Hepatocyte (in vitro differentiated cells): ENCODE measurements at regions not wholly inside any gene's neighbourhood (a gene's known extent, or its start where the extent isn't known, plus 50 kb on each side); places are given as distances from the start of the nearest gene placed in this dataset.

Experiments
- DNase-seq: peaks from one replicate; pipeline ENCODE4 v3.0.0-alpha.2; 2016; ENCODE audit warnings: low spot score
- H2AFZ ChIP-seq: fragments of 200-600 bp; sonication (generic); 2 replicates; pipeline ENCODE4 v1.6.0; 2016; ENCODE audit warnings: antibody characterized with exemption, mild to moderate bottlenecking
- H3K27ac ChIP-seq: fragments of 200-600 bp; sonication (generic); 2 replicates; pipeline ENCODE4 v1.5.1; 2016; ENCODE audit warnings: mild to moderate bottlenecking
- H3K27me3 ChIP-seq: fragments of 200-600 bp; sonication (generic); 2 replicates; pipeline ENCODE4 v1.6.1; 2016
- H3K36me3 ChIP-seq: fragments of 200-600 bp; sonication (generic); replicated peaks from 2 replicates; pipeline ENCODE4 v1.5.1; 2016; ENCODE audit warnings: low read depth; ENCODE audit not compliant: insufficient read depth
- H3K4me1 ChIP-seq: fragments of 200-600 bp; sonication (generic); 2 replicates; pipeline ENCODE4 v1.5.1; 2016; ENCODE audit warnings: mild to moderate bottlenecking, moderate library complexity; ENCODE audit not compliant: insufficient read depth
- H3K4me2 ChIP-seq: fragments of 200-600 bp; sonication (generic); 2 replicates; pipeline ENCODE4 v1.6.0; 2016
- H3K4me3 ChIP-seq: fragments of 200-600 bp; sonication (generic); 2 replicates; pipeline ENCODE4 v1.5.1; 2016; ENCODE audit warnings: mild to moderate bottlenecking
- H3K79me2 ChIP-seq: fragments of 200-600 bp; sonication (generic); 2 replicates; pipeline ENCODE4 v1.6.0; 2017; ENCODE audit warnings: mild to moderate bottlenecking
- H3K9me2 ChIP-seq: fragments of 200-600 bp; sonication (generic); replicated peaks from 2 replicates; pipeline ENCODE4 v1.6.0; 2017; ENCODE audit warnings: mild to moderate bottlenecking; ENCODE audit not compliant: insufficient read depth
- H3K9me3 ChIP-seq: fragments of 200-600 bp; sonication (generic); 2 replicates; pipeline ENCODE4 v1.5.1; 2016; ENCODE audit warnings: low read depth, mild to moderate bottlenecking
- H4K20me1 ChIP-seq: fragments of 200-600 bp; sonication (generic); 2 replicates; pipeline ENCODE4 v1.6.0; 2016; ENCODE audit warnings: mild to moderate bottlenecking; ENCODE audit not compliant: insufficient read depth, poor library complexity, severe bottlenecking
- CTCF ChIP-seq: fragments of 200-600 bp; sonication (generic); IDR thresholded peaks from 2 replicates; pipeline ENCODE4 v1.5.1; 2016; ENCODE audit warnings: antibody characterized with exemption, mild to moderate bottlenecking; ENCODE audit not compliant: poor library complexity
- EZH2 ChIP-seq: fragments of 200-600 bp; sonication (generic); IDR thresholded peaks from 2 replicates; pipeline ENCODE4 v1.6.1; 2016; ENCODE audit warnings: antibody characterized with exemption, mild to moderate bottlenecking, borderline replicate concordance
- EZH2phosphoT487 ChIP-seq: fragments of 200-600 bp; sonication (generic); IDR thresholded peaks from one replicate; pipeline ENCODE4 v1.6.1; 2018; ENCODE audit warnings: antibody characterized with exemption, mild to moderate bottlenecking, low read depth, moderate library complexity; ENCODE audit not compliant: unreplicated experiment, severe bottlenecking
- WGBS: methylation state at CpG from one replicate; pipeline ENCODE4 v1.1.6; 2016; ENCODE audit warnings: low lambda C conversion rate; ENCODE audit errors: missing lambda C conversion rate; 5-methylcytosine and 5-hydroxymethylcytosine counted together

- DNase-seq = no peak
- 66% methylated on average over 10 of the region's 10 CpGs for WGBS
- Histone ChIP-seq H3K4me2 (peak overlapping the region; percentile 28), H3K4me3 (no peak overlapping the region), H3K27me3 (no peaks in the 10 kb centered on the region), H3K27ac (peak overlapping the region; percentile 57), H3K79me2 (no peaks in the 10 kb centered on the region), H3K9me3 (no peaks in the 10 kb centered on the region), H3K4me1 (no peaks in the 10 kb centered on the region), H4K20me1 (no peaks in the 10 kb centered on the region), H3K36me3 (no peaks in the 10 kb centered on the region), H2AFZ (no peak overlapping the region), H3K9me2 (no peaks in the 10 kb centered on the region)
- TF ChIP-seq EZH2phosphoT487 (no peak), CTCF (no peak), EZH2 (no peak)
Observed at GRCh38 chr5:63154476-63155309, 576.1 kb downstream of the LRRC70 start.

- H3K4me3 ChIP-seq = no peak overlapping the region
- no peak for TF ChIP-seq EZH2phosphoT487
- TF ChIP-seq CTCF = no peak
- TF ChIP-seq EZH2 = no peak
- no peaks in the 10 kb centered on the region for H3K36me3 ChIP-seq
- no peak for DNase-seq
- WGBS = 71% methylated on average over 1 of the region's 1 CpG
- H3K27me3 ChIP-seq = no peaks in the 10 kb centered on the region
- no peaks in the 10 kb centered on the region for H3K9me3 ChIP-seq
- H3K79me2 ChIP-seq = no peaks in the 10 kb centered on the region
- H3K9me2 ChIP-seq = no peaks in the 10 kb centered on the region
- H2AFZ ChIP-seq = no peak overlapping the region
- no peak overlapping the region for H3K27ac ChIP-seq
- H3K4me1 ChIP-seq = no peaks in the 10 kb centered on the region
- no peaks in the 10 kb centered on the region for H4K20me1 ChIP-seq
- H3K4me2 ChIP-seq = no peak overlapping the region
Observed at GRCh38 chr5:63152871-63153270, 574.3 kb downstream of the LRRC70 start.

GRCh38 chr5:63145167-63145566, 566.5 kb downstream of the LRRC70 start:
- DNase-seq = no peak
- no peak overlapping the region for H3K4me2 ChIP-seq
- no peaks in the 10 kb centered on the region for H3K9me2 ChIP-seq
- no peak overlapping the region for H3K4me3 ChIP-seq
- 93% methylated on average over 2 of the region's 2 CpGs for WGBS
- H3K27ac ChIP-seq = no peak overlapping the region
- no peaks in the 10 kb centered on the region for H4K20me1 ChIP-seq
- no peaks in the 10 kb centered on the region for H3K27me3 ChIP-seq
- H3K4me1 ChIP-seq = no peaks in the 10 kb centered on the region
- H3K9me3 ChIP-seq = no peaks in the 10 kb centered on the region
- TF ChIP-seq CTCF (no peak), EZH2 (no peak), EZH2phosphoT487 (no peak)
- H2AFZ ChIP-seq = no peak overlapping the region
- H3K36me3 ChIP-seq = no peaks in the 10 kb centered on the region
- H3K79me2 ChIP-seq = no peaks in the 10 kb centered on the region
